ENCODE measurements at regions not wholly inside any gene's neighbourhood (a gene's known extent, or its start where the extent isn't known, plus 50 kb on each side); places are given as distances from the start of the nearest gene placed in this dataset.
"Not testable (repeated sequence)": the region's sequence is repeated elsewhere in the genome, so short reads cannot be mapped to it uniquely, and the experiment has no call there.

DNA sequence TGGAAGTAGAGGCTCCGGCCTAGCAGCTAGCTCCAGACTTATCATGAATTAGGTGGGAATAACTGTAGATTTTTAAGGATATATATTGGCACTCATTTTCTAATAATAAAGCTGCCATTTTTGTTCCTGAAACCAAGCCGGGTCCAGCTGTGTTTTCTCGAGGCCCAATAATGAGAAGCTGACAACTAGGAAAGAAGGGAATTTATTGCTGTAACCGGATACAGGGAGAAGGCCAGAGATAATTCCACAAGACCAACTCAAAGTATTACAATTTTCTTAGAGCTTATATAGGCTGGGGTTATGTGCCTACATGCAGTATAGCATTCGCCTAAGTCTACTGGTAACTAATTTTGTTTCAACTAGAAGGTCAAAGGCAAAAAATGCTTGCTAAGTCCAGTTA, 122.3 kb upstream of the FBXO33 start:
- H3K36me3 Mint-ChIP-seq (ENCODE audit: low read depth): no peaks in the 10 kb centered on the region
- ATAC-seq (no peak), DNase-seq (no peak)
- no peaks in the 10 kb centered on the region for H3K27me3 Mint-ChIP-seq
- H3K4me1 Mint-ChIP-seq: no peaks in the 10 kb centered on the region
- no peak overlapping the region for H3K27ac Mint-ChIP-seq
- no peak overlapping the region for H3K4me3 Mint-ChIP-seq
- peaks cover 3% of the 10 kb centered on the region for H3K9me3 ChIP-seq (ENCODE audit: control insufficient read depth, low read length, poor library complexity, severe bottlenecking)

DNA sequence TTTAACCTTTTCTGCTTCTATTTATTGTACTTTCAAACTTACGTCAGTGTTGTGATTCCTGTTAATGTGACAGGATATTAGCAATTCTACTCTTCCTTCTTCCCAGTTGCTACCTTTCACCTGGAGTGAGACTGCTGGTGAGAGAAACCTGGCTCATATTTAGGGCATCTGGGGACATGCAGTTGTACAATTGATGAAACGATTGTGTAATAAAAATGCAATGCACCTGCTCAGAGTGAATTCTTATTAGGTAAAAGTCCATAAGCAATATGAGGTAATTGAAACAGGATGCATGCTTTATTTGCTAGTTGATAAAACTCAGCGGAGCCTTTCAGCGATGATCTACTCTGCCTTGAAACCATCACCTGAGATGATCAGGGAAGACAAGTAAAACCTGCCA, 116.1 kb upstream of the FBXO33 start:
- ATAC-seq: no peak

DNA sequence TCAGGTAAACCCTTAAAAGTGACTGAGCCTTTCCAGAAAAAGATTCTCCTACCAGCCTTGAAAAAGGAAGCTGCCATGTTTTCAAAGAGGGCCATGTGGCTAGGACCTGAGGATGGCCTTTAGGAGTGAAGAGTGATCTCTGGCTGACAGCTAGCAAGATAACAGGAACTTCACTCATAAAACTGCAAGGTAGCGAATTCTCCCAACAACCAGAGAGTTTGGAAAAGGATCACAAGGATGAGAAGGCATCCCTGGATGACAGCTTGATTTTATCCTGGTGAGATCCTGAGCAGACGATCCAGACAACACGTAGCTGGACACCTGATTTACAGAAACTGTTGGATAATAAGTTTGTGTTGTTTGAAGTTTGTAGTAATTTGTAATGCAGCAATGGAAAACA, 115.6 kb upstream of the FBXO33 start:
- H3K27me3 Mint-ChIP-seq: no peaks in the 10 kb centered on the region
- ATAC-seq (no peak), DNase-seq (no peak)
- H3K9me3 ChIP-seq (ENCODE audit: control insufficient read depth, low read length, poor library complexity, severe bottlenecking): no peaks in the 10 kb centered on the region
- no peaks in the 10 kb centered on the region for H3K36me3 Mint-ChIP-seq (ENCODE audit: low read depth)
- no peak overlapping the region for H3K4me3 Mint-ChIP-seq
- H3K4me1 Mint-ChIP-seq: no peaks in the 10 kb centered on the region
- no peak overlapping the region for H3K27ac Mint-ChIP-seq

More for the DNA sequence above, 116.1 kb upstream of the FBXO33 start:
- H3K4me3 Mint-ChIP-seq: no peak overlapping the region
- no peaks in the 10 kb centered on the region for H3K4me1 Mint-ChIP-seq
- no peaks in the 10 kb centered on the region for H3K27me3 Mint-ChIP-seq
- no peaks in the 10 kb centered on the region for H3K36me3 Mint-ChIP-seq (ENCODE audit: low read depth)
- no peak overlapping the region for H3K27ac Mint-ChIP-seq
- DNase-seq: no peak
- H3K9me3 ChIP-seq (ENCODE audit: control insufficient read depth, low read length, poor library complexity, severe bottlenecking): no peaks in the 10 kb centered on the region

DNA sequence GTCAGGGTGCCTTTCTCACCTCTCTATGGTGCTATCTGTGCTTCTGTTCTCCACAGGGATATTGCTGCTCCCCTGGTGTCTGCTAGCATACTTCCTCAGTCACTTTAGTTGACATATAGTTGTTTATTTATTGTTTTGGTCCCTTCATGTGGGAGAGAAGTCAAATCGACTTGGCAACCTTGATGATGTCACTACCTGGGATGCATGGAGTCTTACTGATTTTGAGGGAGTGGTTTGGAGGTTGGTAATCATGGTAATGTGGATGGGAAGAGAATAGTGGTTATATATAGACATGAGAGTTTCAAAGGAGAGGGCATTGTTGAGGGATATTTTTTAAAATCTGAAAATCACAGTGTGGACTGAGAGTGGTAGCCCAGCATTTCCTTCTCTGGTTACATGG, 73.6 kb upstream of the FBXO33 start:
- H3K27ac Mint-ChIP-seq: no peak overlapping the region
- no peak for ATAC-seq

DNA sequence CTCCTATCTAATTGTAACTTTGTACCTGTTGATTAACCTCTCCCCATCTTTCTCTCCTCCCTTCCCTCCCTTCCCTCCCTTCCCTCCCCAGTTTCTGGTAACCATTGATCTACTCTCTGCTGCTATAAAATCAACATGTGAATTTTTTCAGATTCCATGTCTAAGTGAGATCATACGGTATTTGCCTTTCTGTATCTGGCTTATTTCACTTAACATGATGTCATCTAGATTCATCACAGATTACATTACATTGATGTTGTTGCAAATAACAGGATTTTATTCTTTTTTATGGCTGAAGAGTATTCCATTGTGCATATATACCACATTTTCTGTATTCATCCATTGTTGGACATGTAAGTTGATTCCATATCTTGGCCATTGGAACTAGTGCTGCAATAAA, 68.0 kb upstream of the FBXO33 start:
- no peak overlapping the region for H3K27ac Mint-ChIP-seq
- no peak for ATAC-seq
- H3K27me3 Mint-ChIP-seq: no peaks in the 10 kb centered on the region
- no peak overlapping the region for H3K4me3 Mint-ChIP-seq
- no peaks in the 10 kb centered on the region for H3K9me3 ChIP-seq (ENCODE audit: control insufficient read depth, low read length, poor library complexity, severe bottlenecking)
- peaks cover 2% of the 10 kb centered on the region for H3K36me3 Mint-ChIP-seq (ENCODE audit: low read depth)
- no peaks in the 10 kb centered on the region for H3K4me1 Mint-ChIP-seq
- no peak for DNase-seq

More for the DNA sequence above, 73.6 kb upstream of the FBXO33 start:
- no peaks in the 10 kb centered on the region for H3K9me3 ChIP-seq (ENCODE audit: control insufficient read depth, low read length, poor library complexity, severe bottlenecking)
- no peak for DNase-seq
- H3K4me3 Mint-ChIP-seq: no peak overlapping the region
- no peaks in the 10 kb centered on the region for H3K4me1 Mint-ChIP-seq
- no peaks in the 10 kb centered on the region for H3K27me3 Mint-ChIP-seq
- peaks cover 8% of the 10 kb centered on the region for H3K36me3 Mint-ChIP-seq (ENCODE audit: low read depth)

DNA sequence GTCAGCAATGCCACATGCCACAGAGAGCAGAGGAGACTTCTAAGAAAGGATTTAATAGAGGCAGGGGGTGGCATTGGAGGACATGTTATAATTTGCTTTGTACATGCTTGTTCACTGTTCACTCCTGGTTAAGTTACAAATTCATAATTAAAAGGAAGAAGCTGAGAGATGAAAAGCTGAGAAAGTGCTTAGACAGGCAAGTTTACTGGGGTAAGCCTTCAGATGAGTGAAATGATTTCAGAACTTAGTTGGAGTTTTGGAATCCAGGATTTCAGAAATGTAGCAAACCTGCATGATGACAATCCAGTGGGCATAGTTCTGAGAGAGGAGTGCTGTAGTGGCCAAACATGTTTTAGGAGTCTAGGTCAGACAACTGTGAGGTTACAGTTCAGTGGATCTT, 67.3 kb upstream of the FBXO33 start:
- H3K9me3 ChIP-seq (ENCODE audit: control insufficient read depth, low read length, poor library complexity, severe bottlenecking): no peaks in the 10 kb centered on the region
- ATAC-seq (no peak), DNase-seq (no peak)
- peaks cover 2% of the 10 kb centered on the region for H3K36me3 Mint-ChIP-seq (ENCODE audit: low read depth)
- no peaks in the 10 kb centered on the region for H3K4me1 Mint-ChIP-seq
- no peak overlapping the region for H3K27ac Mint-ChIP-seq
- H3K4me3 Mint-ChIP-seq: no peak overlapping the region
- no peaks in the 10 kb centered on the region for H3K27me3 Mint-ChIP-seq

DNA sequence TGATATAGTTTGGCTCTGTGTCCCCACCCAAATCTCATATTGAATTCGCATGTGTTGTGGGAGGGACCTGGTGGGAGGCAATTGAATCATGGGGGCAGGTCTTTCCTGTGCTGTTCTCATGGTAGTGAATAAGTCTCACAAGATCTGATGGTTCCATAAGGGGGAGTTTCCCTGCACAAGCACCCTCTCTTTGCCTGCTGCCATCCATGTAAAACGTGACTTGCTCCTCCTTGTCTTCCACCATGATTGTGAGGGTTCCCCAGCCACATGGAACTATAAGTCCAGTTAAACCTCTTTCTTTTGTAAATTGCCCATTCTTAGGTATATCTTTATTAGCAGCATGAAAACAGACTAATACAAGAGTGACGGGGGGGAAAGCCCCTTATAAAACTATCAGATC, 65.4 kb upstream of the FBXO33 start:
- not testable (repeated sequence) for H3K27me3 Mint-ChIP-seq; H3K4me1 Mint-ChIP-seq; DNase-seq; H3K4me3 Mint-ChIP-seq; ATAC-seq; H3K27ac Mint-ChIP-seq; H3K36me3 Mint-ChIP-seq (ENCODE audit: low read depth); H3K9me3 ChIP-seq (ENCODE audit: control insufficient read depth, low read length, poor library complexity, severe bottlenecking)

DNA sequence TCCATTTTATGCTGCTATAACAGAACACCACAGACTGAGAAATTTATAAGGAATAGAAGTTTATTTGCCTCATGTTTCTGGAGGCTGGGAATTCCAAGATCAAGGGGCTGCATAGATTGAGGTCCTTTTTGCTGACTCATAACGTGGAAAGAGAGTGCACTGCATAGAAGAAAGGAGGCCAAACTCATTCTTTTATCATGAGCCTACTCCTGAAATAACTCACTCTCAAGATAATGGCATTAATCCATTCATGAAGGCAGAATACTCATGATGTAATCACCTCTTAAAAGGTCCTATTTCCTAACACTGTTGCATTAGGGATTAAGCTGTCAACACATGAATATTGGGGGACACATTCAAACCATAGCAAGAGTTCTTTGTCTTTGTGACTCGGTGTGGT, 60.0 kb upstream of the FBXO33 start:
- no peak for ATAC-seq
- no peaks in the 10 kb centered on the region for H3K9me3 ChIP-seq (ENCODE audit: control insufficient read depth, low read length, poor library complexity, severe bottlenecking)
- Mint-ChIP-seq H3K36me3 (ENCODE audit: low read depth) (peaks cover 3% of the 10 kb centered on the region), H3K27ac (no peak overlapping the region), H3K4me1 (peaks cover 3% of the 10 kb centered on the region), H3K4me3 (no peak overlapping the region), H3K27me3 (no peaks in the 10 kb centered on the region)
- DNase-seq: no peak

DNA sequence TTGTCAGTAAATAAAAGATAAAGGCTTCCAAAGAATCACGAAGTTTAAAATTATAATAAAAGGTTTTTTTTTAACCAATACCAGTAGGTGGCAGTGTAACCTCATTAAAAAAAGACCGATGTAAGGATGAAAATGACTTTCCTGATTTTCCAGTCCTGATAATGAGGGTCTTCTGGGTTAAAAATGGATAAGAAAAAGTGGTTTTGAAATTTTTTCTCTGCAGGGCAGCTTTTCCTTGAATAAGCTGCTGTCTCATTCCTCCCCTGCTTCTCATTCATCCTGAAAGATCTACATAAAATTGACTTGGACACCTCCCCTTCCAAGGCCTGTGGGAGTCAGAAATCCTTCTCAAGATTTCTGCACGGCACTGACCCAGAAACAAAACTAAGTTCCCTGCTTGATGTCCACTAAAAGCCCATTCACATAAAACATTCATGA, 58.9 kb upstream of the FBXO33 start:
- H3K4me3 Mint-ChIP-seq: no peak overlapping the region
- peaks cover 3% of the 10 kb centered on the region for H3K4me1 Mint-ChIP-seq
- H3K36me3 Mint-ChIP-seq (ENCODE audit: low read depth): peaks cover 3% of the 10 kb centered on the region
- ATAC-seq (no peak), DNase-seq (no peak)
- H3K27me3 Mint-ChIP-seq: no peaks in the 10 kb centered on the region
- no peak overlapping the region for H3K27ac Mint-ChIP-seq
- no peaks in the 10 kb centered on the region for H3K9me3 ChIP-seq (ENCODE audit: control insufficient read depth, low read length, poor library complexity, severe bottlenecking)

DNA sequence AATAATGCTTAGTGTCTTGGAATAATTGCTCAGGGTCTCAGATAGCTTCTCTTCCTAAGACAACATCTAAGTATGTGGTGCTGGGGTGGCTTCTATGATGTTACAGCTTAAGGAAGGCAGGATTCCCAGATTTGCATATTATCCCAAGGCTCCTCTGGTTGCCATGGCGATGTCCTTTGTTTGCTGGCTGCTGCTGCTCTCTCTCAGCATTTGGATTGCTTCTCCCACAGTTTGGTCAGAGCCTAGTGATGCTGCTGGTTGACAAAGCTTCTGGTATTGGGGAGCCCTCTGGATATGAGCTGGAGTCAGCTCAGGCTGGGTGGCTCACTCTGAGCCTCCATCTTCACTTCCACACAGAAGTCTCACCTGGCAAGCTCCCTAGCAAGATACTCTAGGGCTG, 56.4 kb upstream of the FBXO33 start:
- H3K27me3 Mint-ChIP-seq: no peaks in the 10 kb centered on the region

DNA sequence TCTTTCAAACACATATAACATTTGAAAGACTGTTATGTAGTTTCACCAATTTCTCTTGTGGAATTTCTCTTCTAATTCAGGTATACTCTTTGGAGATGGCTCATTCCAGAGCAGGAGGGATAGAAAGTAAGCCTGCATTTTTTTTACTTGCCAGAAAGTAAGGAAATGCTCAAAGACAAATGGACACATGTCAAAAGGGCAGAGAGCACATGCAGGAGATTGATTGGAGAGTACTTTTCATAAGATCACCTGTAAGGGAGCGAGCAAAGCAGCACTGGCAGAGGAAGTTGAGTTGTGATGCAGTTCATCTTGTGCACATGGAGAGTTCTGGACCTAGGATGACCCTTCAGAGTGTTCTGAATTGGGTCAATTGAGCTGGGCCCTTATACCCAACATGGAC, 51.4 kb upstream of the FBXO33 start:
- H3K4me3 Mint-ChIP-seq: no peak overlapping the region
- ATAC-seq (no peak), DNase-seq (no peak)
- H3K36me3 Mint-ChIP-seq (ENCODE audit: low read depth): no peaks in the 10 kb centered on the region
- H3K27ac Mint-ChIP-seq: no peak overlapping the region
- H3K4me1 Mint-ChIP-seq: no peaks in the 10 kb centered on the region
- H3K27me3 Mint-ChIP-seq: no peaks in the 10 kb centered on the region
- no peaks in the 10 kb centered on the region for H3K9me3 ChIP-seq (ENCODE audit: control insufficient read depth, low read length, poor library complexity, severe bottlenecking)

More for the DNA sequence above, 56.4 kb upstream of the FBXO33 start:
- DNase-seq (no peak), ATAC-seq (no peak)
- Mint-ChIP-seq H3K4me3 (no peak overlapping the region), H3K36me3 (ENCODE audit: low read depth) (peaks cover 3% of the 10 kb centered on the region), H3K27ac (no peak overlapping the region), H3K4me1 (peaks cover 3% of the 10 kb centered on the region)
- H3K9me3 ChIP-seq (ENCODE audit: control insufficient read depth, low read length, poor library complexity, severe bottlenecking): no peaks in the 10 kb centered on the region
